ENCODE measurements at regions not wholly inside any gene's neighbourhood (a gene's known extent, or its start where the extent isn't known, plus 50 kb on each side); places are given as distances from the start of the nearest gene placed in this dataset.

DNA sequence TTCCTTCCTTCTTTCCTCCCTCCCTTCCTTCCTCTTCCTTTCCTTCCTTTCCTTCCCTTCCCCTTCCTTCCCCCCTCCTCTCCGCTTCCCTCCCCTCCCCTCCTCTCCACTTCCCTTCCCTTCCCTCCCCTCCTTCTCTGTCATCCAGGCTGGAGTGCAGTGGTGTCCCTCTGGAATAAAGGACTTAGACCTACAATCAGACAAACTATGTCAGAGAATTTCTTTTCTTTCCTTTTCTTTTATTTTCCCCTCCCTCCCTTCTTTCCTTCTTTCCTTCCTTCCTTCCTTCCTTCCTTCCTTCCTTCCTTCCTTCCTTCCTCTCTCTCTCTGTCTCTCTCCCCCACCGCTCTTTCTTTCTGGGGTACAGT, 242.2 kb downstream of the GATA3 start:
- no peaks in the 10 kb centered on the region for H3K27me3 ChIP-seq (ENCODE audit: insufficient read depth, low read length)
- H3K4me1 ChIP-seq (ENCODE audit: insufficient read depth, low read length) = no peaks in the 10 kb centered on the region
- no peak overlapping the region for H3K4me3 ChIP-seq (ENCODE audit: low read length)
- H3K9me3 ChIP-seq (ENCODE audit: low read depth, low read length) = no peaks in the 10 kb centered on the region

DNA sequence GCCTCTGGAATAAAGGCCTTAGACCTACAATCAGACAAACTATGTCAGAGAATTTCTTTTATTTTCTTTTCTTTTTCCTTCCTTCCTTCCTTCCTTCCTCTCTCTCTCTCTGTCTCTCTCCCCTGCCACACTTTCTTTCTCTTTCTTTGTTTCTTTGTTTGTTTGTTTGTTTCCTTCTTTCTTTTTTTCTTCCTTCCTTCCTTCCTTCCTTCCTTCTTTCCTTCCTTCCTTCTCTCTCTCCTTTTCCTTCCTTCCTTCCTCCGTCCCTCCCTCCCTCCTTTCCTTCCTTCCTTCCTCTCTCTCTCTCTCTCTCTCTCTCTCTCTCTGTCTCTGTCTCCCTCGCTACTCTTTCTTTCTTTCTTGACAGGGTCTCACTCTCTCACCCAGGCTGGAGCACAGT, 242.6 kb downstream of the GATA3 start:
- H3K27me3 ChIP-seq (ENCODE audit: insufficient read depth, low read length) = no peaks in the 10 kb centered on the region
- H3K4me3 ChIP-seq (ENCODE audit: low read length) = no peak overlapping the region
- H3K4me1 ChIP-seq (ENCODE audit: insufficient read depth, low read length) = no peaks in the 10 kb centered on the region
- no peaks in the 10 kb centered on the region for H3K9me3 ChIP-seq (ENCODE audit: low read depth, low read length)

DNA sequence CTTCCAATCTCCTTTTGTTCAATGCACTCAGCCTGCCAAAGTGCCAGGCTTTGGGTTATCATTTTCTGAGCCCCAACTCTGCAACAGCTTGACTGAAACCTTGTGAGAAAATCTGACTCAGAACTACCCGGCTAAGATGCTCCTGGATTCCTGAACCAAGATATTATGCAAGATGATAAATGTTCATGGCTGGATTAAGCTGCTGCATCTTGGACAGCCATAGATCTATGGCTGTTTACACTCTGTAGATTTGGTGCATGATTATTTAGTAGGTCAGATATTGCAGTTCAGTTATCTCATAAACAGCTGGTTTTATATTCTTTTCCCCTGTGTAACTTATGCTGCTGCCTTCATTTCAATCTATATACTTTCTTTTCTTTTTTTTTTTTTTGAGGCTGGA, 243.5 kb downstream of the GATA3 start:
- H3K4me3 ChIP-seq (ENCODE audit: low read length) = no peak overlapping the region
- H3K4me1 ChIP-seq (ENCODE audit: insufficient read depth, low read length) = no peaks in the 10 kb centered on the region
- H3K27me3 ChIP-seq (ENCODE audit: insufficient read depth, low read length) = no peaks in the 10 kb centered on the region
- no peaks in the 10 kb centered on the region for H3K9me3 ChIP-seq (ENCODE audit: low read depth, low read length)

DNA sequence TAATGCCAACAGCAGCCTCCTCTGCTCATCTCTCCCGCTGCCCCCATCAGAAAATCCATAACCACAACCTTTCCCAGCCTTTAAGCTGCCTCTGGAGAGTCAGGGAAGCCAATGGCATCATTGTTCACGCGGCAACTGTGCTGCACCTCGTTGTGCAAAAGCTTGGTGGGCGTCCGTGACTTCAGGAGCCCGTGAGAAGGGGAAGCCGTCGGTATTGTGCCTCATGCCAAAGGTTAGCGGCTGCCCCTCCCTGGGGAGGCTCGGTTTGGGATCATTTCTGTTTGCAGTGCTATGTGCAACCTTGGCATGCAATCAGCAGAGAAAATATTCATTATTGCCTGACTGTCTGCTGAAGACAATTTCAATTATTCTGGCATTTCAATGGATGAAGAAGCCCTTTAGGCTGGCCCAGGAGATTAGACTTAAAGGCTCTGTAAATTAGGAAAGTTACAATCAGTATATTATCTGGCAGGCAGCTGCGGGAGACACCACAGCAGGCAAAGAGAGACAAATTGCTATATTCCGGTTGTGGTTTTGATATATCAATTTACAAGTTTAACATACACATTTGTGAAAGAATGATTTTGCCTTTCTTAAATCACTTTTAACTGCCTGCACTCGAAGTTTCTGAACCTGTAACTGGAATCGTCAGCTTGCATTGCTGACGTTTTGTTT, 244.5 kb downstream of the GATA3 start:
- H3K9me3 ChIP-seq (ENCODE audit: low read depth, low read length) = no peaks in the 10 kb centered on the region
- H3K27me3 ChIP-seq (ENCODE audit: insufficient read depth, low read length) = no peaks in the 10 kb centered on the region
- no peaks in the 10 kb centered on the region for H3K4me1 ChIP-seq (ENCODE audit: insufficient read depth, low read length)
- H3K4me3 ChIP-seq (ENCODE audit: low read length) = no peak overlapping the region

DNA sequence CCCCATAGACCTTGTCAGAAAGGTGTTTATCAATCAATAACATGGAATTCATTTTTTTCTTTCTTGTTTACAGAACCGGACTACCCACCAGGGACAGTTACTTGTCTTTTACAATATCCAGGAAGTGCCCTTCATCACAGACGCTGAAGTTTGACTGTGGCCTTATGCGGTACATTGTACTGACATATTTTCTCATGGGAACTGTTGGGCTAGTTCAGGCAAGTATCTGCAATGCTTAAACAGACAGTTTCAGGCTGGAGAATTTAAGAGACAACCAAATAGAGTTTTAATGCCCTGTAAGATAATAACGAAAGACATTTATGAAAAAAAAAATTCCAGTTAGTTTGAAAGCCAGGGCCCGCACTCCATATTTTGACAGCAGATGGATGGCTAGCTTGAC, 246.4 kb downstream of the GATA3 start:
- Histone ChIP-seq H3K4me3 (ENCODE audit: low read length) (no peak overlapping the region), H3K9me3 (ENCODE audit: low read depth, low read length) (no peaks in the 10 kb centered on the region), H3K4me1 (ENCODE audit: insufficient read depth, low read length) (no peaks in the 10 kb centered on the region), H3K27me3 (ENCODE audit: insufficient read depth, low read length) (no peaks in the 10 kb centered on the region)

DNA sequence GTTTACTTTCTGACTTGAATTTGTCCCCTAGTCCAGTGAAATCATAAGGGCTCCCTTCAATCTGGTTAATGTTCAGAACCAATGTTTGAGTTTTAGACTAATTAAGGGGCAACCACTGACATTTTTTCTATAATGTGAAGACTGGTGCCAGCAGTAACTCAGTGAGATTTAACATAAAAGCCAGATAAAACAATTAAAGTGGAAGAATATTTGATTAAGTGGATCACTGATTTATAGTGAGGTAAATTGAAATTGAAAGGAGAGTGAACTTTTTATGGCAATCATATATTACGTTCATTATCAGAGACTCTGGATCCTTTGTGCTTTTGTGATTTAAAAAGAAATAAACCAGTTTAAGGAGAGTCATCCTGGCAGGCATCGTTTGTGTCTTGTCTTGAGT, 246.8 kb downstream of the GATA3 start:
- Histone ChIP-seq H3K27me3 (ENCODE audit: insufficient read depth, low read length) (no peaks in the 10 kb centered on the region), H3K4me3 (ENCODE audit: low read length) (no peak overlapping the region), H3K4me1 (ENCODE audit: insufficient read depth, low read length) (no peaks in the 10 kb centered on the region), H3K9me3 (ENCODE audit: low read depth, low read length) (no peaks in the 10 kb centered on the region)

DNA sequence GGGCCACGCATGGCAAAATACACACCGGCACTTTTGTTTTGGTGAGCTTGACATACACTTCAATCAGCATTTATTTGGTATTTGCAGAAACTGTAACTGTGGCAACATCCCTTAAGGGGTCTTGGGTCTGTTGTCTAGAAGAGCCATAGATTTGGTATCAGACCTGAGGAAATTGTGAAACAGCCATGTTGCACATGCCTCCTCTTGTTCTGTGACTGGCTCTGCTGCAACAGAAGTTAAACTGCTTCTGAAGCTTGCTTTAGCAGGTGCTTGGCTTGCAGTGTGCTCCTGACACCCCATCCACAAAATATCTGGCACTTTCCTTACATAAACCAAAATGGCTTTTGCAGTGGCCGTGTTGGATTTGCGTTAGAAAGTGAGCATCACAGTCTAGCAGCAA, 247.3 kb downstream of the GATA3 start:
- H3K27me3 ChIP-seq (ENCODE audit: insufficient read depth, low read length) = no peaks in the 10 kb centered on the region
- H3K9me3 ChIP-seq (ENCODE audit: low read depth, low read length) = no peaks in the 10 kb centered on the region
- no peaks in the 10 kb centered on the region for H3K4me1 ChIP-seq (ENCODE audit: insufficient read depth, low read length)
- no peak overlapping the region for H3K4me3 ChIP-seq (ENCODE audit: low read length)

DNA sequence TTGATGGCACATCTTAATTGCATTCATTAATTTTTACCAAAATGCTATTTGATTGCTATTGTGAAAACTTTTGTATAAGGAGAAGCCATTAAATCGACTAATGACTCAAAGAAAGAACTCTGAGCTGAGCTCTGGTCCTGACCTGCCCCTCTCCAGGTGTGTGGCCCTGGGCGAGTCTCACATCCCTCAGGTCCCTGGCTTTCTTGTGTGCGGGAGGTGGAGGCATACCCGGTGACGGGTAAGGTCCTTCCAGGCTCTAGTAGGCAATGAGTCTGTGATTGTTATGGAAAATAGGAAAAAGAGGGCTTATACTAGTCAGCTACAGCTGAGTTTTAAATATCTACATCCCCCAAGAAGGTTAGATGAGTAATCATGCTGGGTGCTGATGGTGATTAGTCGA, 248.1 kb downstream of the GATA3 start:
- H3K27me3 ChIP-seq (ENCODE audit: insufficient read depth, low read length) = no peaks in the 10 kb centered on the region
- no peaks in the 10 kb centered on the region for H3K9me3 ChIP-seq (ENCODE audit: low read depth, low read length)
- H3K4me1 ChIP-seq (ENCODE audit: insufficient read depth, low read length) = no peaks in the 10 kb centered on the region
- no peak overlapping the region for H3K4me3 ChIP-seq (ENCODE audit: low read length)

DNA sequence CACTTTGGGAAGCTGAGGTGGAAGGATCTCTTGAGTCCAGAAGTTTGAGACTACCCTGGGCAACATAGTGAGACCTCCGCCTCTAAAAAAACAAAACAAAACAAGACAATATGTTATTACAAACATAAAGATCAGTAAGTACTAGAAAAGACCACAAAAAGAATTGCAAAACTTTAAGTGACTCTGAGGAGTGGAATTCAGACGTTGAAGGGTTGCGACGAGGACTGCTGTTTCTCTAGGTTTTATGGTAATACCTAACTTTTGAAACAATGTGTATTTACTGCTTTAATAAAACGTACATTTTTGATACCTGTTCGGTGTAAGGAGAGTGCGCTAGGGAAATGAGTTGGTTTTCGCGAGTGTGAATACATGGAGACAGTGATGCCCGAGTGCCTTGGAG, 250.4 kb downstream of the GATA3 start:
- H3K9me3 ChIP-seq (ENCODE audit: low read depth, low read length) = no peaks in the 10 kb centered on the region

DNA sequence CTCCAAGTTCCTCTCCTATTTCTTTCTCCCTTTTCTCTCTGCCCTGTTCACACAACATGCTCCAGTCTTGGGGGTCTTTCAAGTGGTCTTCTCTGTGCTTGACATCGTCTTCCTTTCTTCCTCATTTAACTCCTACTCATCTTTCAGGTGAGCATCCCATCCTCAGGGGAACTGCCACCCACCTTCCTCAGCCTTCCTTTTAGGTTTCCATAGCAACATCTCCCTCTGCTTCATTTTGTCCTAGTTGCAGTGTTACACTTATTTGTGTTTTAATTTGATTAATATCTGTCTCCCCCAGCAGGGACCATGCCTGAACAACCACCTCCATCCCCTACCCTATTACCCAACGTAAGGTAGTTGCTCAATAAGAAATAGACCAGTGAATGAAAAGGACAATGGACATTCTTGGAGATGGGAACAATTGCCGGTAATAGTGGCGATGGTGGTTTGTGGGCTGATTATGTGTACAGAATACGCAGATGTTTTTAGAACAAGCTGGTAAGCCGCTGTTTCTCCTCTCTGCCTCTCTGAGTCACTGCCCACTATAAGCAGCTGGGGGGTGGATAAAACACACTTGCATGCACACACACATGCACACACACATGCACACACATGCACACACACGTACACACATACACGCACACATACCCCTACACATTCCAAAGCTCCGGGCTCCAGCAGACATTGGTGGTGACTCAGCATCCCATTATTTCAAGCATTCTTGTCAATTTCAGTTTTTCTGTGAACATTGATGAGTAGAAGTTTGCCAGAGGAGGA, 251.6 kb downstream of the GATA3 start:
- Histone ChIP-seq H3K27me3 (ENCODE audit: insufficient read depth, low read length) (no peaks in the 10 kb centered on the region), H3K4me1 (ENCODE audit: insufficient read depth, low read length) (no peaks in the 10 kb centered on the region), H3K9me3 (ENCODE audit: low read depth, low read length) (no peaks in the 10 kb centered on the region), H3K4me3 (ENCODE audit: low read length) (no peak overlapping the region)

More for the DNA sequence above, 250.4 kb downstream of the GATA3 start:
- Histone ChIP-seq H3K4me1 (ENCODE audit: insufficient read depth, low read length) (no peaks in the 10 kb centered on the region), H3K4me3 (ENCODE audit: low read length) (no peak overlapping the region), H3K27me3 (ENCODE audit: insufficient read depth, low read length) (no peaks in the 10 kb centered on the region)

DNA sequence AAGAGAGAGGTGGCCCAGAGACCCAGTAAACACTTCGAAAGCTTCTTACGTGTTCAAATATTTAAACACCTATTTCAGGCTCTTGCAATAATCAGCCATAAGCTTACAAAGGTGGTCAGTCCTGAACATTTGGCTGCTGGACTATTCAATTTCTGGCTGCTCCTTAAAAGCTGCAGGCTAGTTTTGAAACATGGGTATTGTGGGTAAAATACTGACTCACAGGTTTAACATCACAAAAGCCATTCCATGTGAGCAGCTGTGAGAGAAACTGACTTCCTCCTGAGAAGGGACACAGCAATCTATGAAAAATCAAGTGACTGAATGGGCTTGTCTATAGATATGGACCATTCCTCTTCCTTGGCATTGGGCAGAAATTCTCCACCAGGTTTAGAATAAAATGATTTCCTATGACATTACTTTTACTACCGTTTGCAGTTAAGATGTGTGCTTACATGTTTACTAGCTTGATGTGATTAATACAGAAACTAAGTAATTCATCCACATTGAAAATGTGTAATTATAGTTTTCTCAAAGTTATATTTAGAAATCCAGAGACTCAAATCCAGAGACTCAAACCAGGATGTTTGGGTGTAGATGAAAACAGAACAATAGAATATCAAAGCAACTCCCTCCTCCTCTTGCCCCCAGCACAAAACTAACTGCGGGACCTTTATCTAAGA, 252.3 kb downstream of the GATA3 start:
- no peaks in the 10 kb centered on the region for H3K9me3 ChIP-seq (ENCODE audit: low read depth, low read length)
- H3K4me1 ChIP-seq (ENCODE audit: insufficient read depth, low read length) = no peaks in the 10 kb centered on the region
- no peaks in the 10 kb centered on the region for H3K27me3 ChIP-seq (ENCODE audit: insufficient read depth, low read length)
- H3K4me3 ChIP-seq (ENCODE audit: low read length) = no peak overlapping the region

DNA sequence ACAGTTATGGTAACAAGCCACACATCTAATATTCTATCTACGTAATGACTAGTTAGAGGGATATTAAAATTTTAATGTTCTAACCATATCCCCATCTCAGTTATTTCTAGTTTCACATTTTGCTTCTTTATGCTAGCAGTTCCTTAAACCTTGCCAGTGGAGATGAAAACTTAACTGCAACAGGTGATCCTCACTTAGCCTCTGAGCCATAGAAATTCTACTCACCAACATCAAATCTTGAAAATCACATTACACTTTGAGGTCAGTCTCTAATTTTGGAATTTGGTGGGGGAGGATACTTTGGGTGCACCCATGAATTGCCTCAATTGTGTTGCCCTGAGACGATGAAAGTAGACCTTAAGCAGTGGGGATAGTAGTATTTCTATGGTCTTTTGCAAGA, 256.4 kb downstream of the GATA3 start:
- no peaks in the 10 kb centered on the region for H3K27me3 ChIP-seq (ENCODE audit: insufficient read depth, low read length)
- H3K4me1 ChIP-seq (ENCODE audit: insufficient read depth, low read length) = no peaks in the 10 kb centered on the region
- H3K4me3 ChIP-seq (ENCODE audit: low read length) = no peak overlapping the region
- H3K9me3 ChIP-seq (ENCODE audit: low read depth, low read length) = no peaks in the 10 kb centered on the region

DNA sequence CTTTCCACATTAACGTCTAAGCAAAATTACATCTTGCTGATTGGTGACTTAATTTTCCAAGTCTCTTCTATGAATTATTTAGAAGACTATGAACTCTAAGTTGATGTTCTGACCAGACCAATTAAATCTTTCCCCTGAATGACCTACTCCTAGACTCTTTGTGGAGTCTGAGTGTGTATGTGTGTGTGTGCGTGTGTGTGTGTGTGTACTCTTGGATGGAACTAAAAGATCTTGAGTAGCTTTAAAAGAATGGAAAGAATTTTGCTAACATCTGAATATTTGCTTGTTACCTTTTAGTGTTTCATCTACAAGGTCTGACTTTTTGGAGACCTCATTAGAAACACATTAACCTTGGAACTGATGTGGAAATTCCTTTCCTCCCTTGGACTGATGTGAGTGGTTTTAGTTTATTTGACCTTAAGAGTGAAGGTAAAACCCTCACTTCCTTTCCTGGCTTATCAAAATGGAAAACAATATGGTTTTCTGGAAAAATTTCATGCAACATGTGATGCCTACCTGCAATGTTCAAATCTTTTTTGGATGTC, 257.1 kb downstream of the GATA3 start:
- no peaks in the 10 kb centered on the region for H3K27me3 ChIP-seq (ENCODE audit: insufficient read depth, low read length)
- H3K4me3 ChIP-seq (ENCODE audit: low read length) = no peak overlapping the region
- H3K9me3 ChIP-seq (ENCODE audit: low read depth, low read length) = no peaks in the 10 kb centered on the region
- no peaks in the 10 kb centered on the region for H3K4me1 ChIP-seq (ENCODE audit: insufficient read depth, low read length)

DNA sequence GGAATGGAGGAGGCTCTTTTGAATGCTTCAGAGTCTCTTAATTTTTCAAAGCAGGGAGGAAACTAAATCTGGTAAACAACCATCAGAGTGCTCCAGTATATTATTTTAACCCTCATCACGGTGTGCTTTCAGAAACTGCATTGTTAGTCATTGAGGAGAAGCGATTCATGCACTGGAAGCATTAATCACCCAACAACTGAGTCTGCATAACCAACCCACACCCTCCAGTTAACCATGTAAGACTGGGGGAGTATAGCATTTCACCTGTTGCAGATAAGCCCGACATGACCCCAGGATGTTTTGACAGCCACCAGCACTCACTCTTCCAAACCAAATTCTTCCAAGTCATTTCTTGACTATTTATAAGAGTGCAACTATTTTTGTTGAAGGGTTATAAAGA, 257.6 kb downstream of the GATA3 start:
- no peaks in the 10 kb centered on the region for H3K4me1 ChIP-seq (ENCODE audit: insufficient read depth, low read length)
- no peak overlapping the region for H3K4me3 ChIP-seq (ENCODE audit: low read length)
- no peaks in the 10 kb centered on the region for H3K27me3 ChIP-seq (ENCODE audit: insufficient read depth, low read length)
- H3K9me3 ChIP-seq (ENCODE audit: low read depth, low read length) = no peaks in the 10 kb centered on the region

DNA sequence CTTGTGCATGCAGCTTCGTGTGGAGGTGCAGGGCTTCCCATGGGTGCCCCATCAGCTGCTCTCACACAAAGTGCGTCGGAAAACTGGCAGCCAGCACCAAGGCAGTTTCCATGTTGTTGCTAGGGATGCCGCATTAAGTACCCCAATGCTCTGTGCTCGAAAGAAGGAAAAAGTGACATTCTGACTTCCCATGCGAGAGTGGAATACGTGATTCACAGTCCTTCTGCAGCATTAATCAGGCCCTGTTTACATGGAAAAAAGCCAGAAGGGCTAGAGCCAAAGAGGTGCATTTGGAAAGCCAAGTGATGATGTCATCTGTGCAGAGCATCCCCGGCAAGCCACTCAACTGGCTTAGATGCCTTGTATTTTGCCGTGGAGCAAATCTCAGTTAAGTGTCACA, 258.3 kb downstream of the GATA3 start:
- H3K9me3 ChIP-seq (ENCODE audit: low read depth, low read length) = no peaks in the 10 kb centered on the region
- H3K4me3 ChIP-seq (ENCODE audit: low read length) = no peak overlapping the region
- no peaks in the 10 kb centered on the region for H3K27me3 ChIP-seq (ENCODE audit: insufficient read depth, low read length)
- H3K4me1 ChIP-seq (ENCODE audit: insufficient read depth, low read length) = no peaks in the 10 kb centered on the region

All from mononuclear cell (primary cell).